Erythroblast (primary cell): ENCODE measurements at regions not wholly inside any gene's neighbourhood (a gene's known extent, or its start where the extent isn't known, plus 50 kb on each side); places are given as distances from the start of the nearest gene placed in this dataset.
A peak's percentile ranks its signal among the peaks of the same experiment; 100 is the strongest.

Experiments used
- GATA1 ChIP-seq: IDR thresholded peaks from 2 replicates; pipeline ENCODE4 v1.6.1; 2011; ENCODE audit warnings: low read depth, mild to moderate bottlenecking, control low read depth, low read length, moderate library complexity
- POLR2A ChIP-seq: IDR thresholded peaks from 2 replicates; pipeline ENCODE4 v1.6.1; 2011; ENCODE audit warnings: mild to moderate bottlenecking, low read length

GRCh38 chr20:62545271-62545670 lies 69.5 kb upstream of the GATA5 start:
- peak; percentile 3 for TF ChIP-seq POLR2A
- no peak for TF ChIP-seq GATA1
